ENCODE measurements at regions not wholly inside any gene's neighbourhood (a gene's known extent, or its start where the extent isn't known, plus 50 kb on each side); places are given as distances from the start of the nearest gene placed in this dataset.

GRCh38 chr15:39181056-39181747 is 399.7 kb upstream of the THBS1 start:
- TF ChIP-seq CTCF (IDR thresholded peaks at IDR 0.05): no peak
- no peak for TF ChIP-seq POLR2A (IDR thresholded peaks at IDR 0.05)

All from esophagus squamous epithelium (tissue), 4 donors.